DOHH2 (cell line): ENCODE measurements at regions not wholly inside any gene's neighbourhood (a gene's known extent, or its start where the extent isn't known, plus 50 kb on each side); places are given as distances from the start of the nearest gene placed in this dataset.

Experiments used
- H3F3A ChIP-seq: fragments of 200-600 bp; sonication (generic), shearing (Covaris generic); 2 replicates; pipeline ENCODE4 v1.6.0; 2016; ENCODE audit warnings: antibody characterized with exemption, mild to moderate bottlenecking; ENCODE audit not compliant: control insufficient read depth, insufficient read depth
- H3K27ac ChIP-seq: fragments of 200-600 bp; sonication (generic); 2 replicates; pipeline ENCODE4 v1.5.1; 2014; ENCODE audit warnings: low read depth, mild to moderate bottlenecking, low read length, moderate library complexity
- H3K27me3 ChIP-seq: fragments of 200-600 bp; sonication (generic); 2 replicates; pipeline ENCODE4 v1.6.1; 2014; ENCODE audit warnings: mild to moderate bottlenecking, low read length, mixed read lengths; ENCODE audit not compliant: control insufficient read depth
- H3K36me3 ChIP-seq: fragments of 200-600 bp; sonication (generic); 2 replicates; pipeline ENCODE4 v1.6.1; 2014; ENCODE audit warnings: mild to moderate bottlenecking, low read length, moderate library complexity, mixed read lengths; ENCODE audit not compliant: control insufficient read depth
- H3K4me1 ChIP-seq: fragments of 200-600 bp; sonication (generic); 2 replicates; pipeline ENCODE4 v1.6.1; 2014; ENCODE audit warnings: mild to moderate bottlenecking, low read length, mixed read lengths; ENCODE audit not compliant: control insufficient read depth
- H3K4me2 ChIP-seq: fragments of 200-600 bp; sonication (generic); 2 replicates; pipeline ENCODE4 v1.6.0; 2014; ENCODE audit warnings: mild to moderate bottlenecking, low read length, moderate library complexity
- H3K4me3 ChIP-seq: fragments of 200-600 bp; sonication (generic); 2 replicates; pipeline ENCODE4 v1.5.1; 2014; ENCODE audit warnings: mild to moderate bottlenecking, low read length, mixed read lengths
- H3K79me2 ChIP-seq: fragments of 200-600 bp; sonication (generic); 2 replicates; pipeline ENCODE4 v1.6.1; 2014; ENCODE audit warnings: mild to moderate bottlenecking, low read length, mixed read lengths; ENCODE audit not compliant: control insufficient read depth
- H3K9me2 ChIP-seq: fragments of 200-600 bp; sonication (generic); replicated peaks from 2 replicates; pipeline ENCODE4 v1.6.1; 2014; ENCODE audit warnings: mild to moderate bottlenecking, low read length, mixed read lengths; ENCODE audit not compliant: control insufficient read depth
- H3K9me3 ChIP-seq: fragments of 200-600 bp; sonication (generic); 2 replicates; pipeline ENCODE4 v1.6.1; 2014; ENCODE audit warnings: antibody characterized with exemption, low read length, mixed read lengths; ENCODE audit not compliant: control insufficient read depth, insufficient read depth
- H4K20me1 ChIP-seq: fragments of 200-600 bp; sonication (generic); 2 replicates; pipeline ENCODE4 v1.6.0; 2014; ENCODE audit warnings: low read depth, mild to moderate bottlenecking, antibody characterized with exemption, low read length, moderate library complexity; ENCODE audit not compliant: control insufficient read depth, insufficient read depth
- EZH2phosphoT487 ChIP-seq: fragments of 200-600 bp; sonication (generic); IDR thresholded peaks from 2 replicates; pipeline ENCODE4 v1.6.1; 2017; ENCODE audit warnings: borderline replicate concordance, mild to moderate bottlenecking, antibody characterized with exemption, low read length, moderate library complexity, mixed read lengths
- TF ChIP-seq, protein P1 (sequence below): fragments of 200-600 bp; sonication (generic); IDR thresholded peaks from one replicate; pipeline ENCODE4 v1.5.1; 2014; ENCODE audit warnings: antibody characterized with exemption, mild to moderate bottlenecking, low read depth, low read length; ENCODE audit not compliant: poor library complexity, severe bottlenecking

DNA sequence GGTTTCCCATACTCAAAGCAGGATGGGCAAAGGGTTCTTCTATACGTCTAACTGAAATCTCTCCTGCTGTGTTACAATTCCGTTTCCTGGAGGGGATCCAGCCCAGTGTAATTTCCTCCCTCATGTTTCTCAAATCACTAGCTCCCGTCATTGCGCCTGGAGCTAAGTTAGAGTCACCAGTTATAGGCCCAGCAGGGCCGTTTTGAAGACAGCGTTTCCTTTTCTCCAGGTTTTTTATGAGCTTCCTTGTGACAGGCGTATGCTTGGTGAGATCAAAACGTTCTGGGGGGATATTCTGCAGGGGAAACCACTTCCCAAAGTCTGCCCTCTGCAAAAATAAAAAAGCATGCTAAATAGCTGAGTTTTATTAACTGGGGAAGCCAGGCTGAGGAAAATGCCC is 53.0 kb upstream of the WWC1 start:
- Histone ChIP-seq H3K9me2 (no peaks in the 10 kb centered on the region), H3K4me2 (no peak overlapping the region), H3K27me3 (no peaks in the 10 kb centered on the region), H3K9me3 (no peaks in the 10 kb centered on the region), H4K20me1 (no peaks in the 10 kb centered on the region), H3K4me1 (no peaks in the 10 kb centered on the region), H3K36me3 (no peaks in the 10 kb centered on the region), H3K27ac (no peak overlapping the region), H3K4me3 (no peak overlapping the region), H3F3A (no peaks in the 10 kb centered on the region), H3K79me2 (no peaks in the 10 kb centered on the region)
- TF ChIP-seq, protein P1, sequence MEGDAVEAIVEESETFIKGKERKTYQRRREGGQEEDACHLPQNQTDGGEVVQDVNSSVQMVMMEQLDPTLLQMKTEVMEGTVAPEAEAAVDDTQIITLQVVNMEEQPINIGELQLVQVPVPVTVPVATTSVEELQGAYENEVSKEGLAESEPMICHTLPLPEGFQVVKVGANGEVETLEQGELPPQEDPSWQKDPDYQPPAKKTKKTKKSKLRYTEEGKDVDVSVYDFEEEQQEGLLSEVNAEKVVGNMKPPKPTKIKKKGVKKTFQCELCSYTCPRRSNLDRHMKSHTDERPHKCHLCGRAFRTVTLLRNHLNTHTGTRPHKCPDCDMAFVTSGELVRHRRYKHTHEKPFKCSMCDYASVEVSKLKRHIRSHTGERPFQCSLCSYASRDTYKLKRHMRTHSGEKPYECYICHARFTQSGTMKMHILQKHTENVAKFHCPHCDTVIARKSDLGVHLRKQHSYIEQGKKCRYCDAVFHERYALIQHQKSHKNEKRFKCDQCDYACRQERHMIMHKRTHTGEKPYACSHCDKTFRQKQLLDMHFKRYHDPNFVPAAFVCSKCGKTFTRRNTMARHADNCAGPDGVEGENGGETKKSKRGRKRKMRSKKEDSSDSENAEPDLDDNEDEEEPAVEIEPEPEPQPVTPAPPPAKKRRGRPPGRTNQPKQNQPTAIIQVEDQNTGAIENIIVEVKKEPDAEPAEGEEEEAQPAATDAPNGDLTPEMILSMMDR = no peak
- TF ChIP-seq EZH2phosphoT487 = no peak

DNA sequence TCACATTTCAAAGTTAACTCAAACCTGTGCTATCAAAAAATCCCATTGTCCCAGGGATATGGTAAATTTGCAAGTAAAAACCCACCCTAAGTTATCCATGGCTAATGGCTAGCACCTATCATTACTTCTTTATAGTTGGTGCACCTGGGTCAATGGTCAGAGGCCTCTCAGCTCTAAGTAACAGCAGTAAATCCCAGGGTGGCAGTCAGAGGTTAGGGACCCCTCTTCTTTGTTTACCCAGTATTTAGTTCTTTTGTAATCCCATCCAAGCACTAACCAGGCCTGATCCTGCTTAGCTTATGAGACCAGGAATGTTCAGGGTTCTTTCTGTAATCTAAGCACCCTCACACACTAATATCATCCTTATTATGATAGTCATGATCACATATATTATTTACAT is 52.1 kb upstream of the WWC1 start:
- no peaks in the 10 kb centered on the region for H3K9me2 ChIP-seq
- no peaks in the 10 kb centered on the region for H3K9me3 ChIP-seq
- H3K27me3 ChIP-seq = no peaks in the 10 kb centered on the region
- H3K4me3 ChIP-seq = no peak overlapping the region
- H3K4me1 ChIP-seq = no peaks in the 10 kb centered on the region
- no peaks in the 10 kb centered on the region for H4K20me1 ChIP-seq
- no peak overlapping the region for H3K27ac ChIP-seq
- H3K79me2 ChIP-seq = no peaks in the 10 kb centered on the region
- no peak overlapping the region for H3K4me2 ChIP-seq
- H3F3A ChIP-seq = no peaks in the 10 kb centered on the region
- H3K36me3 ChIP-seq = no peaks in the 10 kb centered on the region
- TF ChIP-seq EZH2phosphoT487 = no peak
- TF ChIP-seq, protein P1 = no peak
